ENCODE measurements at regions not wholly inside any gene's neighbourhood (a gene's known extent, or its start where the extent isn't known, plus 50 kb on each side); places are given as distances from the start of the nearest gene placed in this dataset.
"Not testable (repeated sequence)": the region's sequence is repeated elsewhere in the genome, so short reads cannot be mapped to it uniquely, and the experiment has no call there.

- TF ChIP-seq CTCF, POLR2A, POLR2AphosphoS5 (IDR thresholded peaks at IDR 0.05): not testable (repeated sequence)
Observed at GRCh38 chr2:111480016-111480625, 359.4 kb downstream of the BCL2L11 start.

Data from gastroesophageal sphincter (tissue), 3 donors.